ENCODE measurements at regions not wholly inside any gene's neighbourhood (a gene's known extent, or its start where the extent isn't known, plus 50 kb on each side); places are given as distances from the start of the nearest gene placed in this dataset.

- intact Hi-C loops (cut with DNase I; ENCODE audit: low total_unique reads), result no loop called here
- TF ChIP-seq CTCF (IDR thresholded peaks at IDR 0.05) (no peak), POLR2A (IDR thresholded peaks at IDR 0.05) (no peak)
- 86 to 89% methylated on average over 12 of the region's 12 CpGs for WGBS, 2 donors
- DNase-seq (ENCODE audit: low spot score in 2 of 2), result no peak
- no peak overlapping the region for H3K4me3 ChIP-seq (ENCODE audit: low read depth, poor library complexity, severe bottlenecking)
Observed at GRCh38 chr16:11494433-11494832, 92.3 kb downstream of the LITAF start.

GRCh38 chr16:11495066-11495407 is 91.7 kb downstream of the LITAF start:
- intact Hi-C loops (cut with DNase I; ENCODE audit: low total_unique reads), result no loop called here
- TF ChIP-seq CTCF (IDR thresholded peaks at IDR 0.05) (no peak), POLR2A (IDR thresholded peaks at IDR 0.05) (no peak)
- no peak for DNase-seq (ENCODE audit: low spot score in 2 of 2)
- H3K4me3 ChIP-seq (ENCODE audit: low read depth, poor library complexity, severe bottlenecking), result no peak overlapping the region
- WGBS, 2 donors, result 78 to 81% methylated on average over 5 of the region's 5 CpGs
